ENCODE measurements at regions not wholly inside any gene's neighbourhood (a gene's known extent, or its start where the extent isn't known, plus 50 kb on each side); places are given as distances from the start of the nearest gene placed in this dataset.

- TF ChIP-seq CTCF (IDR thresholded peaks at IDR 0.05; ENCODE audit: insufficient read depth, low read length) (no peak), SPI1 (IDR thresholded peaks at IDR 0.05; ENCODE audit: borderline replicate concordance, low read depth) (no peak), REST (IDR thresholded peaks at IDR 0.05; ENCODE audit: insufficient replicate concordance, low read depth) (no peak)
Measured at GRCh38 chr6:62669831-62670230, 383.8 kb upstream of the KHDRBS2 start.
